ENCODE measurements at regions not wholly inside any gene's neighbourhood (a gene's known extent, or its start where the extent isn't known, plus 50 kb on each side); places are given as distances from the start of the nearest gene placed in this dataset.

DNA sequence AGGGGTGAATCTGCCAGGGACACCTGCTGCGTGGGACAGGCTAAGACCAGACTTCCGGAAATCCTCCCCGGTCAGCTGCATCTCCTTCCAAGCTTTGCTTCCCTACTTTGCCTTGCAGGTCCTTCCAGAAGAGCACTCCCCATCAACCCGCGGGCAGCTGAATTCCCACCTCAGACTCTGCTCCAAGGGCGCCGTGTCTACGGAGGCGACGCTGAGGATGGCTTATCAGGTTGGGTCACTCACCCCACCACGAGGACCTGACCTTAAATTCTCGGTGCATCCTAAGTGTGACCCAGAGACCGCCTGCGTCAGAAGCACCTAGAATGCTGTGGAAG lies 78.9 kb upstream of the KMT2C start:
- 98% methylated on average over 14 of the region's 14 CpGs for WGBS (ENCODE audit: insufficient coverage)
- Histone ChIP-seq H3K9ac (ENCODE audit: low read length) (no peak overlapping the region), H2AFZ (ENCODE audit: insufficient read depth, low read depth, low read length, poor library complexity, severe bottlenecking) (no peak overlapping the region), H3K4me2 (replicated peaks; ENCODE audit: low read depth, low read length, poor library complexity, severe bottlenecking) (no peak overlapping the region), H3K4me3 (ENCODE audit: control extremely low read depth in 1 of 5, extremely low read depth in 1 of 5, insufficient read depth in 1 of 5, low read depth in 2 of 5, low read length in 4 of 5) (no peak overlapping the region), H3K79me2 (ENCODE audit: control insufficient read depth, insufficient read depth, low read length) (no peaks in the 10 kb centered on the region), H3K27ac (ENCODE audit: low read length in 2 of 2) (no peak overlapping the region), H3K4me1 (ENCODE audit: control insufficient read depth in 2 of 2, insufficient read depth in 2 of 2, low read length in 2 of 2) (peaks cover 0 to 10% of the 10 kb centered on the region in 2 donors), H4K20me1 (ENCODE audit: control insufficient read depth, insufficient read depth, low read length, poor library complexity, severe bottlenecking) (no peaks in the 10 kb centered on the region), H3K27me3 (replicated peaks in 1 of 4; ENCODE audit: control extremely low read depth in 1 of 4, control insufficient read depth in 3 of 4, insufficient read depth in 4 of 4, low read length in 3 of 4) (no peaks in the 10 kb centered on the region), H3K9me3 (ENCODE audit: control extremely low read depth in 1 of 3, control insufficient read depth in 2 of 3, insufficient read depth in 1 of 3, low read length in 2 of 3) (peaks cover 0 to 12% (median 4%) of the 10 kb centered on the region in 3 donors), H3K36me3 (replicated peaks in 1 of 2; ENCODE audit: control extremely low read depth in 1 of 2, control insufficient read depth in 1 of 2, extremely low read depth in 1 of 2, insufficient read depth in 2 of 2, low read length in 1 of 2) (no peaks in the 10 kb centered on the region)
- TF ChIP-seq, protein P1, sequence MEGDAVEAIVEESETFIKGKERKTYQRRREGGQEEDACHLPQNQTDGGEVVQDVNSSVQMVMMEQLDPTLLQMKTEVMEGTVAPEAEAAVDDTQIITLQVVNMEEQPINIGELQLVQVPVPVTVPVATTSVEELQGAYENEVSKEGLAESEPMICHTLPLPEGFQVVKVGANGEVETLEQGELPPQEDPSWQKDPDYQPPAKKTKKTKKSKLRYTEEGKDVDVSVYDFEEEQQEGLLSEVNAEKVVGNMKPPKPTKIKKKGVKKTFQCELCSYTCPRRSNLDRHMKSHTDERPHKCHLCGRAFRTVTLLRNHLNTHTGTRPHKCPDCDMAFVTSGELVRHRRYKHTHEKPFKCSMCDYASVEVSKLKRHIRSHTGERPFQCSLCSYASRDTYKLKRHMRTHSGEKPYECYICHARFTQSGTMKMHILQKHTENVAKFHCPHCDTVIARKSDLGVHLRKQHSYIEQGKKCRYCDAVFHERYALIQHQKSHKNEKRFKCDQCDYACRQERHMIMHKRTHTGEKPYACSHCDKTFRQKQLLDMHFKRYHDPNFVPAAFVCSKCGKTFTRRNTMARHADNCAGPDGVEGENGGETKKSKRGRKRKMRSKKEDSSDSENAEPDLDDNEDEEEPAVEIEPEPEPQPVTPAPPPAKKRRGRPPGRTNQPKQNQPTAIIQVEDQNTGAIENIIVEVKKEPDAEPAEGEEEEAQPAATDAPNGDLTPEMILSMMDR (IDR thresholded peaks at IDR 0.05), result no peak
- no peak for TF ChIP-seq EZH2 (IDR thresholded peaks at IDR 0.05; ENCODE audit: borderline replicate concordance, insufficient read depth, low read depth, low read length, poor library complexity, severe bottlenecking)
- ChIA-PET POLR2A (no interaction called here), CTCF (no interaction called here)
- DNase-seq (no peak), ATAC-seq (ENCODE audit: low read depth) (no peak)
- Mint-ChIP-seq H3K4me1 (peaks cover 7% of the 10 kb centered on the region), H3K9me3 (ENCODE audit: insufficient read depth) (no peaks in the 10 kb centered on the region), H3K27ac (no peak overlapping the region), H3K4me3 (no peak overlapping the region), H3K27me3 (peaks cover 2% of the 10 kb centered on the region)
- intact Hi-C loops (cut with micrococcal nuclease), result no loop called here

DNA sequence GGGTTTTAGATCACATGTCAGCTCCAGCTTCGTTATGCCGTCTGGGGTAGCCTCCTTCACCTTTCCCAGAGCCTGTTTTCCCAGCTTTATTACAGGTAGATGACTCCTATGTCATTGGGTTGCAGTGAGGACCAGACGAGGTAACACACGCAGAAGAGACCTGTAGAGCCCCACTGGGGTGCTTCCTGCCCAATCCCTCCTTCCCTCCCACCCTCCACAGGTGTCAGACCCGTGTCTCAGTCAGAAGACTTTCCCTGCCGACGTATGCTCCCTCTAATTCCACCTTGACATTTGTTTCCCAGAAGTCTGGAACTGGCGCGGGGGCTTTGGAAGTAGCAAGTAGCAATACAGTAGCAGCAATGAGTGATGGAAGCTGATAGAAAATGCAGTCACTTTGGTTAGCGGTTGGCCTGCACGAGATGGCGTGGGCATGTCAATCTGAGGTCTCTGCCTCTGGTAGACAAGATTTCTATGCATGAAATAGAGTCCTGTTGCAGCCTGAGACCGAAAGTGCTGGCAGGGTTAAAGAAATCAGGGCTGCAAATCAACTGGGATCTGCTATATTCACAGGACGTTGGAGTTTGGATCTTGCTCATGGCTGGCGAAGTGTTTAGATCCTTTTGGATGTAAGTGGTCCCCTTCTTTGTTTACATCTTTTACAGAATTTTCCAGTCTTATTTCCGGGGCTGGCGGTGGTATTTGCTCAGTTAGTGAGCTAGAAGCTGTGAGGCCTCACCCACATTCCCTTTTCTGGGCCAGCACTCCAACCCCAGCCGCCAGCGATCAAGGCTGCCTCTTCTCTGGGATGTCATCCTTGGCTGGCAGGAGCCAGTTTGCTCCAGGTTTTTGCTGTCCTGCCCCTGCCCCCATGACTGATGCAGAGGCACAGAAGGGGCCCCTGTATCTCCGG lies 78.3 kb upstream of the KMT2C start:
- Mint-ChIP-seq H3K27me3 (peaks cover 2% of the 10 kb centered on the region), H3K4me3 (no peak overlapping the region), H3K9me3 (ENCODE audit: insufficient read depth) (no peaks in the 10 kb centered on the region), H3K27ac (no peak overlapping the region), H3K4me1 (peaks cover 7% of the 10 kb centered on the region)
- Histone ChIP-seq H3K9me3 (ENCODE audit: control extremely low read depth in 1 of 3, control insufficient read depth in 2 of 3, insufficient read depth in 1 of 3, low read length in 2 of 3) (peaks cover 0 to 6% (median under 1%) of the 10 kb centered on the region in 3 donors), H3K4me2 (replicated peaks; ENCODE audit: low read depth, low read length, poor library complexity, severe bottlenecking) (no peak overlapping the region), H3K9ac (ENCODE audit: low read length) (no peak overlapping the region), H3K36me3 (replicated peaks in 1 of 2; ENCODE audit: control extremely low read depth in 1 of 2, control insufficient read depth in 1 of 2, extremely low read depth in 1 of 2, insufficient read depth in 2 of 2, low read length in 1 of 2) (no peaks in the 10 kb centered on the region), H3K27ac (ENCODE audit: low read length in 2 of 2) (no peak overlapping the region), H2AFZ (ENCODE audit: insufficient read depth, low read depth, low read length, poor library complexity, severe bottlenecking) (no peak overlapping the region), H3K4me3 (ENCODE audit: control extremely low read depth in 1 of 5, extremely low read depth in 1 of 5, insufficient read depth in 1 of 5, low read depth in 2 of 5, low read length in 4 of 5) (no peak overlapping the region), H4K20me1 (ENCODE audit: control insufficient read depth, insufficient read depth, low read length, poor library complexity, severe bottlenecking) (no peaks in the 10 kb centered on the region), H3K27me3 (replicated peaks in 1 of 4; ENCODE audit: control extremely low read depth in 1 of 4, control insufficient read depth in 3 of 4, insufficient read depth in 4 of 4, low read length in 3 of 4) (no peaks in the 10 kb centered on the region), H3K79me2 (ENCODE audit: control insufficient read depth, insufficient read depth, low read length) (no peaks in the 10 kb centered on the region), H3K4me1 (ENCODE audit: control insufficient read depth in 2 of 2, insufficient read depth in 2 of 2, low read length in 2 of 2) (peaks cover 0 to 10% of the 10 kb centered on the region in 2 donors)
- CTCF ChIA-PET, result no interaction called here
- DNase-seq (no peak), ATAC-seq (ENCODE audit: low read depth) (no peak)
- no peak for TF ChIP-seq EZH2 (IDR thresholded peaks at IDR 0.05; ENCODE audit: borderline replicate concordance, insufficient read depth, low read depth, low read length, poor library complexity, severe bottlenecking)
- TF ChIP-seq, protein P1 (IDR thresholded peaks at IDR 0.05), result no peak
- WGBS (ENCODE audit: insufficient coverage), result 93% methylated on average over 16 of the region's 20 CpGs
- POLR2A ChIA-PET, result no interaction called here
- intact Hi-C loops (cut with micrococcal nuclease), result no loop called here

All from B cell (primary cell).